Endothelial cell of umbilical vein (primary cell): ENCODE measurements at regions not wholly inside any gene's neighbourhood (a gene's known extent, or its start where the extent isn't known, plus 50 kb on each side); places are given as distances from the start of the nearest gene placed in this dataset.

Source experiments
- BruUV-seq: library from RNA; stranded (reverse); fragments of 400-500 nt; replicated peaks from 2 replicates; lab custom pipeline; 2021; lab: Mats Ljungman, UMichigan
- CTCF ChIA-PET: fragments of 300-600, 350-600 bp; sonication (Branson Sonifier 250); formaldehyde crosslinking; loops from one replicate; lab custom pipeline; 2021; ENCODE audit warnings: antibody characterized with exemption, inconsistent platforms; lab: Charles Lee
- POLR2A ChIA-PET: fragments of 300-600, 350-600 bp; sonication (Branson Sonifier 250); formaldehyde crosslinking; loops from one replicate; lab custom pipeline; 2021; ENCODE audit warnings: antibody characterized with exemption, inconsistent platforms; lab: Charles Lee
- DNase-seq: peaks from one replicate; pipeline ENCODE4 v3.0.0-alpha.2; 2011; ENCODE audit warnings: low read depth, low spot score
- FAIRE-seq: peaks from 2 replicates; lab custom pipeline; 2011; peaks lifted over from hg19 to GRCh38; lab: Jason Lieb, UNC
- H2AFZ ChIP-seq: 2 replicates; pipeline ENCODE4 v1.6.0; 2012; ENCODE audit warnings: low read depth, low read length, control low read depth, inconsistent platforms
- H3K27ac ChIP-seq: 2 replicates; pipeline ENCODE4 v1.5.1; 2011; ENCODE audit warnings: low read depth, mild to moderate bottlenecking, control low read depth, low read length, moderate library complexity; ENCODE audit not compliant: insufficient read depth
- H3K27me3 ChIP-seq, 2 experiments: 2 replicates each; pipeline versions ENCODE4 v1.6.0 to v1.6.1; 2011; ENCODE audit warnings: low read length in 2 of 2, mixed read lengths in 1 of 2; ENCODE audit not compliant: control insufficient read depth in 2 of 2, insufficient read depth in 2 of 2
- H3K36me3 ChIP-seq, 2 experiments: 2 replicates in 1 of 2; 3 replicates in 1 of 2; pipeline ENCODE4 v1.5.1; 2011; ENCODE audit warnings: low read length in 2 of 2, mild to moderate bottlenecking in 1 of 2, moderate library complexity in 1 of 2; ENCODE audit not compliant: control insufficient read depth in 2 of 2, insufficient read depth in 2 of 2; ENCODE audit errors: extremely low read depth in 1 of 2
- H3K4me1 ChIP-seq: 3 replicates; pipeline ENCODE4 v1.5.1; 2011; ENCODE audit warnings: mild to moderate bottlenecking, low read length; ENCODE audit not compliant: control insufficient read depth, insufficient read depth; ENCODE audit errors: extremely low read depth
- H3K4me2 ChIP-seq: 2 replicates; pipeline ENCODE4 v1.6.1; 2011; ENCODE audit warnings: low read length, control low read depth, mixed read lengths; ENCODE audit not compliant: insufficient read depth
- H3K4me3 ChIP-seq, 3 experiments: fragments of 200-600 bp in 1 of 3; sonication (generic), shearing (Covaris generic) in 1 of 3; replicated peaks in 1 of 3; 2 replicates each; pipeline ENCODE4 v1.5.1; 2011 to 2016; ENCODE audit warnings: control low read depth in 3 of 3, low read length in 3 of 3, mild to moderate bottlenecking in 2 of 3, inconsistent platforms in 1 of 3, low read depth in 1 of 3, moderate library complexity in 1 of 3; ENCODE audit not compliant: insufficient read depth in 1 of 3
- H3K79me2 ChIP-seq: 2 replicates; pipeline ENCODE4 v1.6.0; 2012; ENCODE audit warnings: low read length, inconsistent platforms; ENCODE audit not compliant: control insufficient read depth, insufficient read depth
- H3K9ac ChIP-seq: replicated peaks from 2 replicates; pipeline ENCODE3; 2011; ENCODE audit warnings: low read length, control low read depth; ENCODE audit not compliant: insufficient read depth; ENCODE audit errors: extremely low read depth
- H3K9me1 ChIP-seq: replicated peaks from 3 replicates; pipeline ENCODE4 v1.6.0; 2011; ENCODE audit warnings: mild to moderate bottlenecking, low read length; ENCODE audit not compliant: control insufficient read depth, insufficient read depth; ENCODE audit errors: extremely low read depth
- H3K9me3 ChIP-seq: replicated peaks from 2 replicates; pipeline ENCODE4 v1.5.1; 2012; ENCODE audit warnings: low read length, inconsistent platforms; ENCODE audit not compliant: control insufficient read depth, insufficient read depth
- H4K20me1 ChIP-seq: replicated peaks from 2 replicates; pipeline ENCODE3; 2011; ENCODE audit warnings: mild to moderate bottlenecking, low read length; ENCODE audit not compliant: control insufficient read depth, insufficient read depth; ENCODE audit errors: extremely low read depth
- EZH2 ChIP-seq: IDR thresholded peaks from 2 replicates; pipeline ENCODE4 v1.6.1; 2012; ENCODE audit warnings: borderline replicate concordance, low read depth, mild to moderate bottlenecking, moderate library complexity, low read length, inconsistent platforms; ENCODE audit not compliant: severe bottlenecking
- FOS ChIP-seq: IDR thresholded peaks from 2 replicates; pipeline ENCODE4 v1.6.1; 2011; ENCODE audit warnings: mild to moderate bottlenecking, low read length, moderate library complexity, borderline replicate concordance; ENCODE audit not compliant: insufficient read depth
- GATA2 ChIP-seq: IDR thresholded peaks from 2 replicates; pipeline ENCODE4 v1.7.0; 2011; ENCODE audit warnings: low read depth, mild to moderate bottlenecking, moderate library complexity, mixed read lengths, low read length; ENCODE audit not compliant: insufficient read length, insufficient read depth
- JUN ChIP-seq: IDR thresholded peaks from 2 replicates; pipeline ENCODE4 v1.6.1; 2011; ENCODE audit warnings: borderline replicate concordance, low read depth; ENCODE audit not compliant: insufficient read length, insufficient read depth
- MYC ChIP-seq: IDR thresholded peaks from one replicate; pipeline ENCODE4 v1.6.1; 2011; ENCODE audit warnings: mild to moderate bottlenecking, low read depth, low read length
- POLR2A ChIP-seq: IDR thresholded peaks from 2 replicates; pipeline ENCODE4 v1.6.1; 2012; ENCODE audit warnings: low read depth, mild to moderate bottlenecking, control low read depth, low read length
- POLR2AphosphoS5 ChIP-seq: IDR thresholded peaks from 2 replicates; pipeline ENCODE4 v1.6.1; 2012; ENCODE audit warnings: low read depth, mild to moderate bottlenecking, control low read depth, low read length, moderate library complexity; ENCODE audit not compliant: insufficient read depth
- dilution Hi-C: fragments of 300-500 bp; cut with MboI; formaldehyde crosslinking; loops from one replicate; pipeline ENCODE4 v1.15.0; 2019; ENCODE audit warnings: low sequenced_read_pairs; ENCODE audit not compliant: extremely low pct_ligation_motif_present
- intact Hi-C: fragments of 100-400 bp; cut with micrococcal nuclease; formaldehyde crosslinking; loops from one replicate; pipeline ENCODE4 v1.10.0; 2022
- TF ChIP-seq, protein P1 (sequence below): IDR thresholded peaks from 2 replicates; pipeline ENCODE4 v1.6.1; 2011; ENCODE audit not compliant: insufficient read depth, insufficient read length
- TF ChIP-seq, protein P2 (sequence below), 2 donors: IDR thresholded peaks; 1 replicate in 1 of 2; 2 replicates in 1 of 2; pipeline ENCODE4 v1.5.1; 2011; ENCODE audit warnings: low read length in 2 of 2, mild to moderate bottlenecking in 2 of 2, moderate library complexity in 2 of 2, control low read depth in 1 of 2, inconsistent platforms in 1 of 2, low read depth in 1 of 2; ENCODE audit not compliant: insufficient read depth in 1 of 2; ENCODE audit errors: extremely low read depth in 1 of 2

DNA sequence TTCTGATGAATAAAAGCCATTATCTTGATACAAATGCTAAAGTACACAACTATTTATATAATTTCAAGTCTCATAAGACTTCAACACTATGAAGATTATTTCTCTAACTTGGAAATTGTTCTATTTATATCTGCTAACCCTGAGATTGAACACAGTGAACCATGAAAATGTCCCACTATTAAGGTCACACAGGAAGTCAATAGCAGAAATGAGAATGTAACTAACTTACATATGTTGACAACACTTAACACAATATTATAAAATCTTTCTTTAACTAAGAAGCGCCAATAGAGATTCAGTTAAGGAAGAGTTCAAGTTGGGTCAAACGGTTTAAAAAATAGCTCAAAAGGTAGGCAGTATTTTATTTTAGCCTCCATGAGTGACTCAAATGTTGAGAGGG is 551.8 kb upstream of the CBLB start:
- no peaks in the 10 kb centered on the region for H3K9me3 ChIP-seq
- no peaks in the 10 kb centered on the region for H3K36me3 ChIP-seq
- dilution Hi-C loops = no loop called here
- DNase-seq (no peak), FAIRE-seq (no peak)
- ChIA-PET CTCF (no interaction called here), POLR2A (no interaction called here)
- no peak overlapping the region for H3K4me3 ChIP-seq
- H4K20me1 ChIP-seq = no peaks in the 10 kb centered on the region
- no peak overlapping the region for H3K27ac ChIP-seq
- BruUV-seq = no TSS peak
- no peaks in the 10 kb centered on the region for H3K79me2 ChIP-seq
- no peak overlapping the region for H2AFZ ChIP-seq
- H3K27me3 ChIP-seq = no peaks in the 10 kb centered on the region
- no peak overlapping the region for H3K9ac ChIP-seq
- intact Hi-C loops = no loop called here
- no peak for TF ChIP-seq POLR2AphosphoS5
- TF ChIP-seq, protein P1, sequence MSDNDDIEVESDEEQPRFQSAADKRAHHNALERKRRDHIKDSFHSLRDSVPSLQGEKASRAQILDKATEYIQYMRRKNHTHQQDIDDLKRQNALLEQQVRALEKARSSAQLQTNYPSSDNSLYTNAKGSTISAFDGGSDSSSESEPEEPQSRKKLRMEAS = no peak
- no peak for TF ChIP-seq POLR2A
- no peak for TF ChIP-seq GATA2
- no peak for TF ChIP-seq JUN
- no peak for TF ChIP-seq EZH2
- TF ChIP-seq FOS = no peak
- TF ChIP-seq, protein P2, sequence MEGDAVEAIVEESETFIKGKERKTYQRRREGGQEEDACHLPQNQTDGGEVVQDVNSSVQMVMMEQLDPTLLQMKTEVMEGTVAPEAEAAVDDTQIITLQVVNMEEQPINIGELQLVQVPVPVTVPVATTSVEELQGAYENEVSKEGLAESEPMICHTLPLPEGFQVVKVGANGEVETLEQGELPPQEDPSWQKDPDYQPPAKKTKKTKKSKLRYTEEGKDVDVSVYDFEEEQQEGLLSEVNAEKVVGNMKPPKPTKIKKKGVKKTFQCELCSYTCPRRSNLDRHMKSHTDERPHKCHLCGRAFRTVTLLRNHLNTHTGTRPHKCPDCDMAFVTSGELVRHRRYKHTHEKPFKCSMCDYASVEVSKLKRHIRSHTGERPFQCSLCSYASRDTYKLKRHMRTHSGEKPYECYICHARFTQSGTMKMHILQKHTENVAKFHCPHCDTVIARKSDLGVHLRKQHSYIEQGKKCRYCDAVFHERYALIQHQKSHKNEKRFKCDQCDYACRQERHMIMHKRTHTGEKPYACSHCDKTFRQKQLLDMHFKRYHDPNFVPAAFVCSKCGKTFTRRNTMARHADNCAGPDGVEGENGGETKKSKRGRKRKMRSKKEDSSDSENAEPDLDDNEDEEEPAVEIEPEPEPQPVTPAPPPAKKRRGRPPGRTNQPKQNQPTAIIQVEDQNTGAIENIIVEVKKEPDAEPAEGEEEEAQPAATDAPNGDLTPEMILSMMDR (IDR thresholded peaks at IDR 0.05; ENCODE audit: extremely low read depth in 1 of 2, insufficient read depth in 1 of 2, low read depth in 1 of 2, low read length in 2 of 2) = no peak
- no peak for TF ChIP-seq MYC
- no peaks in the 10 kb centered on the region for H3K9me1 ChIP-seq
- no peak overlapping the region for H3K4me2 ChIP-seq
- no peaks in the 10 kb centered on the region for H3K4me1 ChIP-seq
